ENCODE measurements at regions not wholly inside any gene's neighbourhood (a gene's known extent, or its start where the extent isn't known, plus 50 kb on each side); places are given as distances from the start of the nearest gene placed in this dataset.

GRCh38 chr2:12202313-12203075 lies 456.1 kb downstream of the LPIN1 start:
- Histone ChIP-seq H3K27ac (no peak overlapping the region), H3K36me3 (no peaks in the 10 kb centered on the region), H3K27me3 (no peaks in the 10 kb centered on the region), H3K4me3 (no peak overlapping the region), H3K4me1 (peaks cover 11% of the 10 kb centered on the region), H3K9me3 (no peaks in the 10 kb centered on the region)
- intact Hi-C loops (cut with DNase I), result no loop called here
- DNase-seq (no peak), ATAC-seq (no peak)
- no peak for TF ChIP-seq CTCF (IDR thresholded peaks at IDR 0.05)

- H3K4me1 ChIP-seq, result peaks cover 11% of the 10 kb centered on the region
- H3K4me3 ChIP-seq, result no peak overlapping the region
- no peaks in the 10 kb centered on the region for H3K9me3 ChIP-seq
- ATAC-seq, result no peak
- no peaks in the 10 kb centered on the region for H3K36me3 ChIP-seq
- intact Hi-C loops (cut with DNase I), result no loop called here
- no peak overlapping the region for H3K27ac ChIP-seq
- TF ChIP-seq CTCF (IDR thresholded peaks at IDR 0.05), result no peak
- DNase-seq, result no peak
- no peaks in the 10 kb centered on the region for H3K27me3 ChIP-seq
Measured at GRCh38 chr2:12203528-12203927, 457.1 kb downstream of the LPIN1 start.

GRCh38 chr2:12205086-12205485 lies 458.7 kb downstream of the LPIN1 start:
- DNase-seq (no peak), ATAC-seq (no peak)
- no peak for TF ChIP-seq CTCF (IDR thresholded peaks at IDR 0.05)
- Histone ChIP-seq H3K4me1 (peaks cover 5% of the 10 kb centered on the region), H3K9me3 (no peaks in the 10 kb centered on the region), H3K27me3 (no peaks in the 10 kb centered on the region), H3K4me3 (no peak overlapping the region), H3K27ac (no peak overlapping the region), H3K36me3 (no peaks in the 10 kb centered on the region)
- intact Hi-C loops (cut with DNase I), result no loop called here

GRCh38 chr2:12207491-12207890 lies 461.1 kb downstream of the LPIN1 start:
- Histone ChIP-seq H3K9me3 (no peaks in the 10 kb centered on the region), H3K4me1 (no peaks in the 10 kb centered on the region), H3K27ac (no peak overlapping the region), H3K36me3 (no peaks in the 10 kb centered on the region), H3K27me3 (no peaks in the 10 kb centered on the region), H3K4me3 (no peak overlapping the region)
- intact Hi-C loops (cut with DNase I), result no loop called here
- DNase-seq (no peak), ATAC-seq (no peak)
- TF ChIP-seq CTCF (IDR thresholded peaks at IDR 0.05), result no peak

GRCh38 chr2:12210016-12210933 lies 463.8 kb downstream of the LPIN1 start:
- H3K4me1 ChIP-seq, result no peaks in the 10 kb centered on the region
- ATAC-seq, result no peak
- H3K4me3 ChIP-seq, result no peak overlapping the region

More at GRCh38 chr2:12210016-12210933, 463.8 kb downstream of the LPIN1 start:
- intact Hi-C loops (cut with DNase I), result no loop called here
- no peaks in the 10 kb centered on the region for H3K9me3 ChIP-seq
- H3K27ac ChIP-seq, result no peak overlapping the region
- H3K36me3 ChIP-seq, result no peaks in the 10 kb centered on the region
- H3K27me3 ChIP-seq, result no peaks in the 10 kb centered on the region
- TF ChIP-seq CTCF (IDR thresholded peaks at IDR 0.05), result no peak
- DNase-seq, result no peak
